ENCODE measurements at regions not wholly inside any gene's neighbourhood (a gene's known extent, or its start where the extent isn't known, plus 50 kb on each side); places are given as distances from the start of the nearest gene placed in this dataset.

DNA sequence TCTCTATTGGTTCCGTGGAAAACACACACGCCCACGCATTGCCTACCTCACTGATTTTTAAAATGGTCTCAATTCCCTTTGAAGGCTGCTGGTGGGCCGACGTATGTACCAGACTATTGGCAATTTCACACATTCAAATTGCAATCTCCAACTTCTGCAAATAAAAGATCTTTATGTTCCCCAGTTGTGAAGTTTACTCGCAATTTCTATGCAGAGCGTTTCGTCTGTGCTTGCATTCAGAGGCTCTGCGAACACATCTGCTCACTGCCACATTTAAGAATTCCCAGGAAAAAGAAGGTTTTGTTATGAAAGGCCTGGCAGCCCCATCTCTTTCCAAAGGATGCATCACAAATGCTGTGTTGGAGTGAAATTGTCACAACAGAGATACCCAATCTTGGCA lies 288.0 kb upstream of the KAZN start:
- Histone ChIP-seq H3K4me3 (ENCODE audit: low read length in 2 of 2) (no peak overlapping the region), H2BK15ac (ENCODE audit: low read length) (no peak overlapping the region), H2BK5ac (ENCODE audit: low read length) (no peak overlapping the region), H3K9me3 (replicated peaks in 1 of 2; ENCODE audit: control insufficient read depth in 2 of 2, insufficient read depth in 1 of 2, low read depth in 1 of 2, low read length in 2 of 2) (no peaks in the 10 kb centered on the region), H3K4me2 (ENCODE audit: insufficient read depth, low read length, poor library complexity, severe bottlenecking) (no peak overlapping the region), H3K23ac (ENCODE audit: low read depth, low read length, poor library complexity) (no peak overlapping the region), H3K14ac (ENCODE audit: low read length) (no peak overlapping the region), H3K4me1 (ENCODE audit: control insufficient read depth in 2 of 2, insufficient read depth in 1 of 2, low read depth in 1 of 2, low read length in 2 of 2) (no peaks in the 10 kb centered on the region), H2AK5ac (ENCODE audit: low read depth, low read length) (no peak overlapping the region), H3K4ac (ENCODE audit: low read length) (no peak overlapping the region), H4K8ac (ENCODE audit: low read depth, low read length) (no peak overlapping the region), H3K27me3 (ENCODE audit: control insufficient read depth in 3 of 3, insufficient read depth in 3 of 3, low read depth in 1 of 3, low read length in 3 of 3) (no peaks in the 10 kb centered on the region), H3K9ac (ENCODE audit: low read depth, low read length, poor library complexity) (no peak overlapping the region), H4K91ac (ENCODE audit: low read depth, low read length, poor library complexity) (no peak overlapping the region), H2BK12ac (ENCODE audit: low read length) (no peak overlapping the region), H3K27ac (replicated peaks; ENCODE audit: low read length) (no peak overlapping the region), H3K18ac (ENCODE audit: low read length) (no peak overlapping the region), H3K79me1 (ENCODE audit: low read depth, low read length) (no peaks in the 10 kb centered on the region), H2BK120ac (ENCODE audit: low read depth, low read length) (no peak overlapping the region), H2AFZ (ENCODE audit: low read length) (no peak overlapping the region), H3K36me3 (replicated peaks in 1 of 2; ENCODE audit: control insufficient read depth in 2 of 2, insufficient read depth in 2 of 2, low read length in 2 of 2) (no peaks in the 10 kb centered on the region)
- no CpG with 5 or more reads among the region's 9 CpGs for WGBS, 2 donors (ENCODE audit: extremely low coverage in 2 of 2, insufficient read length in 2 of 2, insufficient replicate concordance in 1 of 2)
- no peak for DNase-seq (ENCODE audit: low spot score)

- WGBS, 2 donors (ENCODE audit: extremely low coverage in 2 of 2, insufficient read length in 2 of 2, insufficient replicate concordance in 1 of 2): no CpG with 5 or more reads among the region's 1 CpG
- Histone ChIP-seq H2AFZ (ENCODE audit: low read length) (no peak overlapping the region), H2AK5ac (ENCODE audit: low read depth, low read length) (no peak overlapping the region), H3K27me3 (ENCODE audit: control insufficient read depth in 3 of 3, insufficient read depth in 3 of 3, low read depth in 1 of 3, low read length in 3 of 3) (no peaks in the 10 kb centered on the region), H2BK5ac (ENCODE audit: low read length) (no peak overlapping the region), H3K4ac (ENCODE audit: low read length) (no peak overlapping the region), H3K36me3 (replicated peaks in 1 of 2; ENCODE audit: control insufficient read depth in 2 of 2, insufficient read depth in 2 of 2, low read length in 2 of 2) (no peaks in the 10 kb centered on the region), H4K91ac (ENCODE audit: low read depth, low read length, poor library complexity) (no peak overlapping the region), H3K9ac (ENCODE audit: low read depth, low read length, poor library complexity) (no peak overlapping the region), H3K79me1 (ENCODE audit: low read depth, low read length) (no peaks in the 10 kb centered on the region), H2BK15ac (ENCODE audit: low read length) (no peak overlapping the region), H3K4me3 (ENCODE audit: low read length in 2 of 2) (no peak overlapping the region), H3K14ac (ENCODE audit: low read length) (no peak overlapping the region), H2BK12ac (ENCODE audit: low read length) (no peak overlapping the region), H3K9me3 (replicated peaks in 1 of 2; ENCODE audit: control insufficient read depth in 2 of 2, insufficient read depth in 1 of 2, low read depth in 1 of 2, low read length in 2 of 2) (peaks cover 0 to 2% of the 10 kb centered on the region in 2 donors), H3K27ac (replicated peaks; ENCODE audit: low read length) (no peak overlapping the region), H3K4me2 (ENCODE audit: insufficient read depth, low read length, poor library complexity, severe bottlenecking) (no peak overlapping the region), H4K8ac (ENCODE audit: low read depth, low read length) (no peak overlapping the region), H2BK120ac (ENCODE audit: low read depth, low read length) (no peak overlapping the region), H3K4me1 (ENCODE audit: control insufficient read depth in 2 of 2, insufficient read depth in 1 of 2, low read depth in 1 of 2, low read length in 2 of 2) (no peaks in the 10 kb centered on the region), H3K18ac (ENCODE audit: low read length) (no peak overlapping the region), H3K23ac (ENCODE audit: low read depth, low read length, poor library complexity) (no peak overlapping the region)
- no peak for DNase-seq (ENCODE audit: low spot score)
Observed at GRCh38 chr1:14313731-14314431, 284.6 kb upstream of the KAZN start.

GRCh38 chr1:14318830-14319229 lies 279.7 kb upstream of the KAZN start:
- Histone ChIP-seq H3K4me1 (ENCODE audit: control insufficient read depth in 2 of 2, insufficient read depth in 1 of 2, low read depth in 1 of 2, low read length in 2 of 2) (peaks cover 0 to 4% of the 10 kb centered on the region in 2 donors), H4K91ac (ENCODE audit: low read depth, low read length, poor library complexity) (no peak overlapping the region), H2BK120ac (ENCODE audit: low read depth, low read length) (no peak overlapping the region), H2AFZ (ENCODE audit: low read length) (no peak overlapping the region), H2BK12ac (ENCODE audit: low read length) (no peak overlapping the region), H3K36me3 (replicated peaks in 1 of 2; ENCODE audit: control insufficient read depth in 2 of 2, insufficient read depth in 2 of 2, low read length in 2 of 2) (no peaks in the 10 kb centered on the region), H2BK5ac (ENCODE audit: low read length) (no peak overlapping the region), H3K4me2 (ENCODE audit: insufficient read depth, low read length, poor library complexity, severe bottlenecking) (no peak overlapping the region), H3K9ac (ENCODE audit: low read depth, low read length, poor library complexity) (no peak overlapping the region), H2AK5ac (ENCODE audit: low read depth, low read length) (no peak overlapping the region), H3K27me3 (ENCODE audit: control insufficient read depth in 3 of 3, insufficient read depth in 3 of 3, low read depth in 1 of 3, low read length in 3 of 3) (no peaks in the 10 kb centered on the region), H3K4me3 (ENCODE audit: low read length in 2 of 2) (no peak overlapping the region), H3K4ac (ENCODE audit: low read length) (no peak overlapping the region), H3K27ac (replicated peaks; ENCODE audit: low read length) (no peak overlapping the region), H3K18ac (ENCODE audit: low read length) (no peak overlapping the region), H3K9me3 (replicated peaks in 1 of 2; ENCODE audit: control insufficient read depth in 2 of 2, insufficient read depth in 1 of 2, low read depth in 1 of 2, low read length in 2 of 2) (peaks cover 0 to 2% of the 10 kb centered on the region in 2 donors), H2BK15ac (ENCODE audit: low read length) (no peak overlapping the region), H3K14ac (ENCODE audit: low read length) (no peak overlapping the region), H3K79me1 (ENCODE audit: low read depth, low read length) (no peaks in the 10 kb centered on the region), H3K23ac (ENCODE audit: low read depth, low read length, poor library complexity) (no peak overlapping the region), H4K8ac (ENCODE audit: low read depth, low read length) (no peak overlapping the region)
- no CpG with 5 or more reads among the region's 1 CpG for WGBS, 2 donors (ENCODE audit: extremely low coverage in 2 of 2, insufficient read length in 2 of 2, insufficient replicate concordance in 1 of 2)
- DNase-seq (ENCODE audit: low spot score): no peak

GRCh38 chr1:14320518-14320917 lies 278.0 kb upstream of the KAZN start:
- Histone ChIP-seq H3K4me3 (ENCODE audit: low read length in 2 of 2) (no peak overlapping the region), H3K79me1 (ENCODE audit: low read depth, low read length) (no peaks in the 10 kb centered on the region), H2AFZ (ENCODE audit: low read length) (no peak overlapping the region), H3K14ac (ENCODE audit: low read length) (no peak overlapping the region), H2BK5ac (ENCODE audit: low read length) (no peak overlapping the region), H2BK120ac (ENCODE audit: low read depth, low read length) (no peak overlapping the region), H3K9ac (ENCODE audit: low read depth, low read length, poor library complexity) (no peak overlapping the region), H3K4me1 (ENCODE audit: control insufficient read depth in 2 of 2, insufficient read depth in 1 of 2, low read depth in 1 of 2, low read length in 2 of 2) (peaks cover 0 to 4% of the 10 kb centered on the region in 2 donors), H2BK12ac (ENCODE audit: low read length) (no peak overlapping the region), H2AK5ac (ENCODE audit: low read depth, low read length) (no peak overlapping the region), H3K4ac (ENCODE audit: low read length) (no peak overlapping the region), H3K9me3 (replicated peaks in 1 of 2; ENCODE audit: control insufficient read depth in 2 of 2, insufficient read depth in 1 of 2, low read depth in 1 of 2, low read length in 2 of 2) (peaks cover 0 to 2% of the 10 kb centered on the region in 2 donors), H4K91ac (ENCODE audit: low read depth, low read length, poor library complexity) (no peak overlapping the region), H4K8ac (ENCODE audit: low read depth, low read length) (no peak overlapping the region), H3K23ac (ENCODE audit: low read depth, low read length, poor library complexity) (no peak overlapping the region), H3K36me3 (replicated peaks in 1 of 2; ENCODE audit: control insufficient read depth in 2 of 2, insufficient read depth in 2 of 2, low read length in 2 of 2) (no peaks in the 10 kb centered on the region), H3K27me3 (ENCODE audit: control insufficient read depth in 3 of 3, insufficient read depth in 3 of 3, low read depth in 1 of 3, low read length in 3 of 3) (no peaks in the 10 kb centered on the region), H3K4me2 (ENCODE audit: insufficient read depth, low read length, poor library complexity, severe bottlenecking) (no peak overlapping the region), H3K27ac (replicated peaks; ENCODE audit: low read length) (no peak overlapping the region), H2BK15ac (ENCODE audit: low read length) (no peak overlapping the region), H3K18ac (ENCODE audit: low read length) (no peak overlapping the region)
- no CpG with 5 or more reads among the region's 2 CpGs for WGBS, 2 donors (ENCODE audit: extremely low coverage in 2 of 2, insufficient read length in 2 of 2, insufficient replicate concordance in 1 of 2)
- no peak for DNase-seq (ENCODE audit: low spot score)
